ENCODE measurements at regions not wholly inside any gene's neighbourhood (a gene's known extent, or its start where the extent isn't known, plus 50 kb on each side); places are given as distances from the start of the nearest gene placed in this dataset.
"Not testable (repeated sequence)": the region's sequence is repeated elsewhere in the genome, so short reads cannot be mapped to it uniquely, and the experiment has no call there.

- not testable (repeated sequence) for TF ChIP-seq CTCF (IDR thresholded peaks at IDR 0.05; ENCODE audit: insufficient read depth, low read depth, low read length); EZH2 (IDR thresholded peaks at IDR 0.05; ENCODE audit: insufficient read depth, low read length)
These were observed 425.2 kb upstream of the ZNF722 start for GRCh38 chr7:63573412-63573811.
